ENCODE measurements at regions not wholly inside any gene's neighbourhood (a gene's known extent, or its start where the extent isn't known, plus 50 kb on each side); places are given as distances from the start of the nearest gene placed in this dataset.

DNA sequence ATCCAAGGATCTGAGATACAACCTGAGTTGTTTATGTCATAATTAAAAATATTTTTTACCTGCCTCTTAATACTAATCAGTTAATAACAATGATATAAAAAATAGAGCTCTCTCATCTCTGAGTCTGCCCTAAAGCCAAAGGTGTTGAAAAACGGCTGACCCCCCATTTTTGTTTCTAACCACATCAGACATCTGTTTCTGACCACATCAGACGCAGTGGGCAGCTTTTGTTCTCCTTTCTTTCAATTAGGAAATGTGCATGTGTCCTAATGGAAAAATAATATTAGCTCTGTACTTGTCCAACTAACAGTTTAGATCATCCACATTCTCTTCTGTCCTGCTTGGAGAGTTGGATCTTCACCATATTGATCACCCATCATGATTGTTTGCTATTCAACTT lies 144.6 kb downstream of the SHOX2 start:
- TF ChIP-seq, protein P1, sequence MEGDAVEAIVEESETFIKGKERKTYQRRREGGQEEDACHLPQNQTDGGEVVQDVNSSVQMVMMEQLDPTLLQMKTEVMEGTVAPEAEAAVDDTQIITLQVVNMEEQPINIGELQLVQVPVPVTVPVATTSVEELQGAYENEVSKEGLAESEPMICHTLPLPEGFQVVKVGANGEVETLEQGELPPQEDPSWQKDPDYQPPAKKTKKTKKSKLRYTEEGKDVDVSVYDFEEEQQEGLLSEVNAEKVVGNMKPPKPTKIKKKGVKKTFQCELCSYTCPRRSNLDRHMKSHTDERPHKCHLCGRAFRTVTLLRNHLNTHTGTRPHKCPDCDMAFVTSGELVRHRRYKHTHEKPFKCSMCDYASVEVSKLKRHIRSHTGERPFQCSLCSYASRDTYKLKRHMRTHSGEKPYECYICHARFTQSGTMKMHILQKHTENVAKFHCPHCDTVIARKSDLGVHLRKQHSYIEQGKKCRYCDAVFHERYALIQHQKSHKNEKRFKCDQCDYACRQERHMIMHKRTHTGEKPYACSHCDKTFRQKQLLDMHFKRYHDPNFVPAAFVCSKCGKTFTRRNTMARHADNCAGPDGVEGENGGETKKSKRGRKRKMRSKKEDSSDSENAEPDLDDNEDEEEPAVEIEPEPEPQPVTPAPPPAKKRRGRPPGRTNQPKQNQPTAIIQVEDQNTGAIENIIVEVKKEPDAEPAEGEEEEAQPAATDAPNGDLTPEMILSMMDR (IDR thresholded peaks at IDR 0.05), result no peak
- no peak for TF ChIP-seq POLR2A (IDR thresholded peaks at IDR 0.05)
